SK-N-SH (cell line): ENCODE measurements at regions not wholly inside any gene's neighbourhood (a gene's known extent, or its start where the extent isn't known, plus 50 kb on each side); places are given as distances from the start of the nearest gene placed in this dataset.

Source experiments
- MAX ChIP-seq: IDR thresholded peaks from 2 replicates; pipeline ENCODE4 v1.4.0; 2012; ENCODE audit warnings: low read depth
- POLR2AphosphoS5 ChIP-seq: IDR thresholded peaks from 2 replicates; pipeline ENCODE4 v1.6.1; 2012; ENCODE audit warnings: low read depth, low read length
- RAD21 ChIP-seq: IDR thresholded peaks from 2 replicates; pipeline ENCODE4 v1.6.1; 2012; ENCODE audit warnings: mild to moderate bottlenecking, low read length
- TAF1 ChIP-seq: IDR thresholded peaks from 2 replicates; pipeline ENCODE4 v1.6.1; 2012; ENCODE audit warnings: low read depth, mild to moderate bottlenecking, low read length, moderate library complexity, borderline replicate concordance
- TF ChIP-seq, protein P1 (sequence below): fragments of 200-600 bp; sonication (generic); IDR thresholded peaks from 2 replicates; pipeline ENCODE4 v1.6.1; 2017; ENCODE audit warnings: antibody characterized with exemption, mild to moderate bottlenecking, moderate library complexity
- TF ChIP-seq, protein P2 (sequence below): IDR thresholded peaks from 2 replicates; pipeline ENCODE4 v1.4.0; 2012; ENCODE audit warnings: low read depth, borderline replicate concordance

DNA sequence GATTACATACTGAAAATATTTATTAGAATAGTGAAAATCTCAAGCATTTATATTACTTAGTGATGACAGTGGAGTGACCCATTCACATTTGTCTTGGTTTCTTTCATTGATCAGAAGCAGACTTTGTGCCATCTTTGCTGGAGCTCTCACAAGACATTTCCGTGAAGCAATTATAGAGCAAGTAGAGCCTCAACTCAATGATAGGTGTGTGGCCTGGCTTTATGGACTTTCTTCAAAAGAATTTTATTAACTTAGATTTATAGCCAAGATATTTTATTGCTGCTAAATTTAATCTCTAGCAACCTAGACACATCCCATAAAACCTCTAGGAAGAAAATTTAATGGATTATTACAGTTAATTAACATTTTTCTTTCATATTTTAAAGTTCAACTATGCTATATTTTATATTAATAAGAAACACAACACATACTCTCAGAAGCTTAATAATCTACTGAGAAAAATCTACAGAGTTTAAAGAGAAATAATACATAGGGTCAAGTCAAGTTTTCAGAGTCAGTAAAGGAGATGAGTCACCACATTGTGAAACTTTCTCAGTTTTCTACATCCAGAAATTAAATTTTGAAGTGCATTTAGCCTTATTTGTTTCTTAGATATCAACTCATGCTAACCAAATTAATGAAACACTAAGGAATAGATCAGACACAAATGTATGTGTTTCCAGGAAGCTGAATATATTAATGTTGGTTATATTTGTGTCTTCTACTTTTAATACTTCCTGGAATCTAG, 160.5 kb downstream of the LACC1 start:
- no peak for TF ChIP-seq TAF1
- TF ChIP-seq MAX = no peak
- TF ChIP-seq RAD21 = no peak
- TF ChIP-seq, protein P1, sequence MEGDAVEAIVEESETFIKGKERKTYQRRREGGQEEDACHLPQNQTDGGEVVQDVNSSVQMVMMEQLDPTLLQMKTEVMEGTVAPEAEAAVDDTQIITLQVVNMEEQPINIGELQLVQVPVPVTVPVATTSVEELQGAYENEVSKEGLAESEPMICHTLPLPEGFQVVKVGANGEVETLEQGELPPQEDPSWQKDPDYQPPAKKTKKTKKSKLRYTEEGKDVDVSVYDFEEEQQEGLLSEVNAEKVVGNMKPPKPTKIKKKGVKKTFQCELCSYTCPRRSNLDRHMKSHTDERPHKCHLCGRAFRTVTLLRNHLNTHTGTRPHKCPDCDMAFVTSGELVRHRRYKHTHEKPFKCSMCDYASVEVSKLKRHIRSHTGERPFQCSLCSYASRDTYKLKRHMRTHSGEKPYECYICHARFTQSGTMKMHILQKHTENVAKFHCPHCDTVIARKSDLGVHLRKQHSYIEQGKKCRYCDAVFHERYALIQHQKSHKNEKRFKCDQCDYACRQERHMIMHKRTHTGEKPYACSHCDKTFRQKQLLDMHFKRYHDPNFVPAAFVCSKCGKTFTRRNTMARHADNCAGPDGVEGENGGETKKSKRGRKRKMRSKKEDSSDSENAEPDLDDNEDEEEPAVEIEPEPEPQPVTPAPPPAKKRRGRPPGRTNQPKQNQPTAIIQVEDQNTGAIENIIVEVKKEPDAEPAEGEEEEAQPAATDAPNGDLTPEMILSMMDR = no peak
- no peak for TF ChIP-seq POLR2AphosphoS5
- TF ChIP-seq, protein P2, sequence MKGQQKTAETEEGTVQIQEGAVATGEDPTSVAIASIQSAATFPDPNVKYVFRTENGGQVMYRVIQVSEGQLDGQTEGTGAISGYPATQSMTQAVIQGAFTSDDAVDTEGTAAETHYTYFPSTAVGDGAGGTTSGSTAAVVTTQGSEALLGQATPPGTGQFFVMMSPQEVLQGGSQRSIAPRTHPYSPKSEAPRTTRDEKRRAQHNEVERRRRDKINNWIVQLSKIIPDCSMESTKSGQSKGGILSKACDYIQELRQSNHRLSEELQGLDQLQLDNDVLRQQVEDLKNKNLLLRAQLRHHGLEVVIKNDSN = no peak
